ENCODE measurements at regions not wholly inside any gene's neighbourhood (a gene's known extent, or its start where the extent isn't known, plus 50 kb on each side); places are given as distances from the start of the nearest gene placed in this dataset.

DNA sequence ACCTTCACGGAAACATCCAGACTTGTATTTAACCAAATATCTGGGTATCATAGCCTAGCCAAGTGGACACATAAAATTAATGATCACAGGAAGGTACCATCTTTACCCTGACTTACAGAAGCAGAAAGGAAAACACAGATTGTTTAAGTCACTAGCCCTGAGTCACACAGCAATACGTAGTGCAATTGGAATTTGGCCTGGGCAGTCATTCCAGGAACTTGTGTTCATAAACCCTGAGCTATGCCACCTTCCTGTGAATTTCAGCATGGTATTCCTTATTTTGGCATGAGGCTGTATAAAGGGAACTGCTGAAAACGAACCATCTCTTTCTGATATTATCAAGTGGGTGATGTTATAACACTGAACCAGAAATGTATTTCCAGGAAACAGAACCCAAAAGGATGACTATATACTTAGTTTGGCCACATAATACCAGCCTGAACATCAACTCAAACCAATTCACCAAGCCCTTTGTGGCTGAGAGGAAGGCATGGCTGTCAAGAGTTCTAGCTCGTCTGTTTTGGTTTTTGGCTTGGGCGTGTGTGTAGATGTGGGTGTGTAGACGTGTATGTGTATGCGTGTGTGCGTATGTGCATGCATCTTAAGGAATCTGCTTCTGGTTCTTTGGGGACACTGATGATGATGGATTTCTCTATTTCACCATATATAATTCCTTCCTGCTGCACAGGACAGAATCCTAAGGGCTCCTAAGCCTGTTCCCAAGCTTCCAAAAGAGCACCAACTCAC lies 533.4 kb upstream of the ID2 start:
- peaks cover 7% of the 10 kb centered on the region for H3K4me1 ChIP-seq (ENCODE audit: low read depth)
- ATAC-seq (peak; percentile 78), DNase-seq (peak in 1 of 3 donors; percentile 27)
- no peak overlapping the region for H3K4me3 ChIP-seq
- TF ChIP-seq CTCF (IDR thresholded peaks at IDR 0.05) = no peak
- no peaks in the 10 kb centered on the region for H3K9me3 ChIP-seq
- no peaks in the 10 kb centered on the region for H3K36me3 ChIP-seq (ENCODE audit: low read depth)
- intact Hi-C loops (cut with DNase I, micrococcal nuclease) = no loop called here

DNA sequence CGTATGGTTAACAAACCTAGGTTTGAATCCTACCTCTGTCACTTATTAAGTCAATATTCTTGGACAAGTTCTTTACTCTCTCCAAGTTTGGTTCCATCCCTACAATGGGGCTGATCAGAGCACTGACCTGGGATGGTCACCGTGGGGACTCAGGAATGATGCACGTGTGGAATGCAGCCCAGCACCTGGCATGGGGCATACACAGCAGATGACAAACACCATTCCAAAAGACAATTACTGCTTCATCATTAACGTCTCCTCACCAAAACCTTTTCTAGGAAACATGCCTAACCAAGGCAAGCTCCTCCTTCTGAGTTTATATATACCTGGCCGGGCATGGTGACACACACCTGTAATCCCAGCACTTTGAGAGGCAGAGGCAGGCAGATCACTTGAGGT lies 532.9 kb upstream of the ID2 start:
- Histone ChIP-seq H3K4me1 (ENCODE audit: low read depth) (peaks cover 7% of the 10 kb centered on the region), H3K36me3 (ENCODE audit: low read depth) (no peaks in the 10 kb centered on the region), H3K9me3 (no peaks in the 10 kb centered on the region), H3K4me3 (no peak overlapping the region)
- DNase-seq (no peak), ATAC-seq (no peak)
- intact Hi-C loops (cut with DNase I, micrococcal nuclease) = no loop called here
- TF ChIP-seq CTCF (IDR thresholded peaks at IDR 0.05) = no peak

DNA sequence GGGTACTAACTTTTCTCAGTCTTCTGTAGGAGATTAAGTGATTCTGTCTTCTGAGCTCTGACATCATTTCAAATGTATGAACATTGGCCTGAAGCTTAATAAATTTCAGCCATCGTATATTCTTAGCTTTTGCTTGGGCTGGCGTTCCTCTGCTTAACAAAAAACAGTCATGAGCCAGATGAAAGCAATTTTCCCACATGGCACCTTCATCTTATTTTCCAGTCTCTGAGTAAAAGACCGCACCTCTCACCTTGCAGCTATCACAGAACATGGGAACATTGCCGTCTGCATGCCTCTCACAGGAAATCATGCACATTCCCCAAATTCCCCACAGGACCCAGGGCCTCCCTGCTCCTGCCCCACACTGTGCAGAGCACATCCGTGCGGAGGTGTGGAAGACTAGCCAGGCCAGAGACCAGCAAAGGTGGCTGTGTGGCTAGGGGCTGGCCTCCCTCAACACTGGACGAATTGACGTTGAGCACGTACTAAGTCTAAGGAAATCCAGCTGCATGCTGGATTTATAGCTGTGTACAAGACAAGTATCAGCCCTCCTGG lies 531.8 kb upstream of the ID2 start:
- Histone ChIP-seq H3K4me3 (no peak overlapping the region), H3K36me3 (ENCODE audit: low read depth) (no peaks in the 10 kb centered on the region), H3K4me1 (ENCODE audit: low read depth) (peaks cover 4% of the 10 kb centered on the region), H3K9me3 (no peaks in the 10 kb centered on the region)
- ATAC-seq (no peak), DNase-seq (no peak)
- intact Hi-C loops (cut with DNase I, micrococcal nuclease) = no loop called here
- TF ChIP-seq CTCF (IDR thresholded peaks at IDR 0.05) = no peak

DNA sequence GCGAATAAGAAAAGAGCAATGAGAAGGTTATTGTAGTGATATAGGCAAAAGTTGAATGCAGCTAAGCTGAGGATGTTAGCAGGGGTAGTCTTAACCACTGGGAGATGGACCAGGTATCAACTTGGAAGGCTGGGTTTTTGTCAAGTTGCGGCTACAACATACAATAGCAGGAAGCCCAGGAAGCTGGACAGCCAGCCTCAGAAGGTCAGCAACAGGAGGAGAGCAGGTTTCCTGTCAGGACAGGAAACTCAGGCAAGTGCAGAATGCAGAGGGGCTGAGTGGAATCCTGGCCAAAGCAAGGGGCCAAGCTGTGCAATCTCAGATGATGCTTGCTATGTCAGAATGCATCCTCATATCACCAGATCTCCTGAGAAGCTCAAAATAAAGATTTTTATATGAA lies 530.0 kb upstream of the ID2 start:
- H3K4me3 ChIP-seq = no peak overlapping the region
- TF ChIP-seq CTCF (IDR thresholded peaks at IDR 0.05) = no peak
- no peaks in the 10 kb centered on the region for H3K36me3 ChIP-seq (ENCODE audit: low read depth)
- H3K9me3 ChIP-seq = no peaks in the 10 kb centered on the region
- DNase-seq (no peak), ATAC-seq (no peak)
- intact Hi-C loops (cut with DNase I, micrococcal nuclease) = no loop called here
- H3K4me1 ChIP-seq (ENCODE audit: low read depth) = no peaks in the 10 kb centered on the region

DNA sequence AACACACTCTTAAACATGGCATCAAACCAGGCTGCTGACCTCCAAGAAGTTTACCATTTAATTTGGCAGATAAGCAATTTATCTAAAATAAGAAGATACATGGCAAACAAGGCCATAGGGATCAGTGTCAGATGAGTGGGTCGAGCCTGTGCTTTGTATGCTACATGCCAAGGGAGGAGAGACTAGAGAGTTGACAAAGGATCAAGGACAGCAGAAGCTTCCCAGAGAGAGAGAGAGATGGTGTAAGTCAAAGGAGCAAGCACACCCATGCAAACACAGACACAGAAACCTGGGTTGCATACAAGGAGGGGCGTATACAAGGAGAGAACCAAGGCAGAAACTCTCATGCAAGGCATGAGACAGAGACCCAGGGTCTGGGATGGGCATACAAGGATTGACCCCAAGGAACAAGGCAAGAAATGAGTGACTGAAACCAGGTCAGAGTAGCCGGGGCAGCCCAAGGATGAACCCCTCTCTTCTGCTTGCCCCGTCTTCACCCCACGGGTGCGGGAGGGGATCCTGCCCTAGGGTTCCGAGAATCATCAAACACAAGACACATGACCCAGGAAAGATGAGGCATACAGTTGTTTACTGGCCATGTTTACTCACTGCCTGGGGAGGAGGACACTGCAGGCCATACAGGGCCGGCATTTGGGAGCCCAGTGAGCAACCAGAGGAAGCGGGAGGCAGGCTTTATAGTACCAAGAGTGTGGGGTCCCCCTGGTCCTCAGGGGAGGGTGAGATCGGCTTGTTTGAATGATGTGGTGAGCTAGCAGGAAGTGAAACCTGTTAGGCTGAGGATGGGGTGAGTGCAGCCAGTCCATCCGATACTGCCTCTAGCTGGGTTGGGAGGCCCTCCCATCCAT lies 529.2 kb upstream of the ID2 start:
- intact Hi-C loops (cut with DNase I, micrococcal nuclease) = no loop called here
- no peak for ATAC-seq

More for the DNA sequence above, 529.2 kb upstream of the ID2 start:
- no peaks in the 10 kb centered on the region for H3K36me3 ChIP-seq (ENCODE audit: low read depth)
- TF ChIP-seq CTCF (IDR thresholded peaks at IDR 0.05) = no peak
- no peaks in the 10 kb centered on the region for H3K9me3 ChIP-seq
- no peaks in the 10 kb centered on the region for H3K4me1 ChIP-seq (ENCODE audit: low read depth)
- no peak overlapping the region for H3K4me3 ChIP-seq
- no peak for DNase-seq

Measured in mucosa of descending colon (tissue), 3 donors.